ENCODE measurements at regions not wholly inside any gene's neighbourhood (a gene's known extent, or its start where the extent isn't known, plus 50 kb on each side); places are given as distances from the start of the nearest gene placed in this dataset.
"Not testable (repeated sequence)": the region's sequence is repeated elsewhere in the genome, so short reads cannot be mapped to it uniquely, and the experiment has no call there.

DNA sequence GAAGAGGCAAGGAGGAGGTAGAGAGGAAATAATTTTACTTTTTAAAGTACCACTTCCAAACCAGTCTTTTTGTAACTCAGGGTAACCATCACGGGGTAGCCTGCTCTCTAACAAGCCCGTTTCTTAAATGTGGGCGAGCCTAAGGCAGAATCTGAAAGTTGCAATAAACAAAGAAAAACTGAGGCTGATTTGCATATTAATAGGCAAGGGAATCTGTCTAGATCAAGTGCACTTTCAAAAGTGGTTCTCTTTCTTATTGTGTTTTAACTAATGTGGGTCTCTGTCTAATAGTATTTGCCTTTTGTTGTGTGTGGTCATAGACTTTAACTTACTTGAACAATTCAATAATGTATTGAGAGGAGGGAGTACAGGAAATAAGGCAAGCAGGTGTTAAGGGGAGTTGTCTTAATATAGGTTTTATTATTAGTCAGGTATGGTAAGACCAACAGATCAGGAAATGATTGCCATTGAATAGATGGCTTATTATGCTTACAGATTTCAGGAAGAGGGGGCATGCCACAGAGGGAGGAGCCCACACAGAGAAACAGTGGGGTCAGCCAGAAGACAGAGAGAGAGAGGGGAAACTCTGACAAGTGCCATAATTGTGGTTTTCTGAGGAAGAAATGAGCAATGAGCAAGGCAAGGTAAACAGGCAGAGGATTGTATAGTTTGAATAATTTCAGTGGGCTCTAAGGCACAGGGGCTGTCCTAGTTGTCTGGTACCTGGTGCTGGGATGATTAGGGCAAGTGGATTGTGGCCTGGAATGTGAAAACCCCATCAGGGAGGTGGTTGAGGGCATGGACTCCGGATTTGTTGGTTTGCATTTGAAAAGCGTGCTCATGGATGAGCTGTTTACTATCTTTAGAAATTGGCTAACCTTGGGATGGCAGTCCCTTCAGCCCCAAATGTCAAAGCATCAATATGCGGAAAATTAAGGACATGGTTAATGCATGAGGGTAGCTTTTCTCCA lies 237.2 kb downstream of the TOX3 start:
- no peak overlapping the region for H2AFZ ChIP-seq (ENCODE audit: low read length, unreplicated experiment)
- H3K36me3 ChIP-seq (ENCODE audit: insufficient read depth, low read length), result no peaks in the 10 kb centered on the region

DNA sequence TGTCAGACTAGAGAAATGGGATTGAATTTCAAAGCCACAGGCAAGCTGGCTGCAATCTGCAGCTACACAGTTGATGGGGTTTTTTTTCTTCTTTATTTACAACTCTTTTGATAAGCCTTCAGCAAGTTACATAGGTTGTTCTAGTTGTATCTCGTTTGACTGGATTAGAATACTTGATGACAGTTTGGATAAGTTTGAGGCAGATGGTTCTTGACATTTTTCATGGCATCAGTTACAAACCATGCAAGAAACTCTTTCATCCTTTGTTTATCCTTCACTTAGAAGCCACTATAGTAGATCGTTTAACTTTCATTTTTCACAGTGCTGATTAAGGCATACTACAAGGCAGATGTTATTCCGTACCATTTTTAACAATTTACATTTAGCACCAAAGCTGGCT lies 238.9 kb downstream of the TOX3 start:
- no peaks in the 10 kb centered on the region for H3K36me3 ChIP-seq (ENCODE audit: insufficient read depth, low read length)
- H2AFZ ChIP-seq (ENCODE audit: low read length, unreplicated experiment), result no peak overlapping the region
- H3K27me3 ChIP-seq (ENCODE audit: insufficient read depth, low read length), result no peaks in the 10 kb centered on the region
- no peaks in the 10 kb centered on the region for H3K79me2 ChIP-seq (ENCODE audit: control insufficient read depth, insufficient read depth, low read length, unreplicated experiment)
- no peaks in the 10 kb centered on the region for H3K4me1 ChIP-seq (ENCODE audit: control insufficient read depth, insufficient read depth, low read length, unreplicated experiment)
- H3K27ac ChIP-seq (ENCODE audit: low read depth, low read length), result no peak overlapping the region
- no peak overlapping the region for H3K4me3 ChIP-seq (ENCODE audit: low read depth, low read length)

More for the DNA sequence above, 237.2 kb downstream of the TOX3 start:
- Histone ChIP-seq H3K27me3 (ENCODE audit: insufficient read depth, low read length) (no peaks in the 10 kb centered on the region), H3K27ac (ENCODE audit: low read depth, low read length) (no peak overlapping the region), H3K4me1 (ENCODE audit: control insufficient read depth, insufficient read depth, low read length, unreplicated experiment) (no peaks in the 10 kb centered on the region), H3K79me2 (ENCODE audit: control insufficient read depth, insufficient read depth, low read length, unreplicated experiment) (no peaks in the 10 kb centered on the region), H3K4me3 (ENCODE audit: low read depth, low read length) (no peak overlapping the region)

DNA sequence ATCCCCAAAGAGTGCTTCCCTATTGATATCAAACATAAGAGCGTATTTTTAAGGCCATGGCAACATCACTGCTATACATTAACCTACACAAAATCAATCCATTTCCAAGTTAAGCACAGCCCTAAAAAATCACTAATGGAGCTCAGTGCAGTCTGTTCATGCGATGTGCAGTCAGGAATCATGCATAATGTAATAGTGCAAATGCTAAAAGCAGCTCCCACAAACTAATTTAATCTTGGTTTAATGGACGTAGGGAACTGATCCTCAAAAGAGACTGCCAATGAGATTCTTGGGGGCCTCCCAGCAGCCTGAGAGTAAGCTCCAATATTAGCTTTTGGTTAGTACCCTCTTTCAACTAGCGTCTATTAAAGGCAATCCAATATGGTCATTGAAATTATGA lies 245.9 kb downstream of the TOX3 start:
- H3K79me2 ChIP-seq (ENCODE audit: control insufficient read depth, insufficient read depth, low read length, unreplicated experiment), result no peaks in the 10 kb centered on the region
- H3K27ac ChIP-seq (ENCODE audit: low read depth, low read length), result no peak overlapping the region
- no peak overlapping the region for H2AFZ ChIP-seq (ENCODE audit: low read length, unreplicated experiment)
- no peaks in the 10 kb centered on the region for H3K36me3 ChIP-seq (ENCODE audit: insufficient read depth, low read length)
- H3K4me3 ChIP-seq (ENCODE audit: low read depth, low read length), result no peak overlapping the region
- no peaks in the 10 kb centered on the region for H3K27me3 ChIP-seq (ENCODE audit: insufficient read depth, low read length)
- H3K4me1 ChIP-seq (ENCODE audit: control insufficient read depth, insufficient read depth, low read length, unreplicated experiment), result no peaks in the 10 kb centered on the region

DNA sequence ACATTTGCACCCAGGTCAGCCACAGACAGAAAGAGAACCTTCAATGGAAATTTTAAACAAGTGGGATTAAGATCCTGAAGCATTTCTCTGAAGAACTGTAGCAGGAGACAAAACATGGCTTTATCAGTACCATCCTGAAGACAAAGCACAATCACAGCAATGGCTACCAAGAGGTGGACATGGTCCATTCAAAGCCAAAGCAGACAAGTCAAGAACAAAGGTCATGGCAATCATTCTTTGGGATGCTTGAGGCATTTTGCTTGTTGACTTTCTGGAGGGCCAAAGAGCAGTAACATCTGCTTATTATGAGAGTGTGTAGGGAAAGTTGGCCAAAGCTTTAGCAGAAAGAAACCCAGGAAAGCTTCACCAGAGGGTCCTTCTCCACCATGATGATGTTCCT lies 248.2 kb downstream of the TOX3 start:
- Histone ChIP-seq H3K4me3 (ENCODE audit: low read depth, low read length) (no peak overlapping the region), H3K79me2 (ENCODE audit: control insufficient read depth, insufficient read depth, low read length, unreplicated experiment) (no peaks in the 10 kb centered on the region), H3K36me3 (ENCODE audit: insufficient read depth, low read length) (no peaks in the 10 kb centered on the region), H2AFZ (ENCODE audit: low read length, unreplicated experiment) (no peak overlapping the region), H3K27me3 (ENCODE audit: insufficient read depth, low read length) (no peaks in the 10 kb centered on the region), H3K4me1 (ENCODE audit: control insufficient read depth, insufficient read depth, low read length, unreplicated experiment) (no peaks in the 10 kb centered on the region), H3K27ac (ENCODE audit: low read depth, low read length) (no peak overlapping the region)

DNA sequence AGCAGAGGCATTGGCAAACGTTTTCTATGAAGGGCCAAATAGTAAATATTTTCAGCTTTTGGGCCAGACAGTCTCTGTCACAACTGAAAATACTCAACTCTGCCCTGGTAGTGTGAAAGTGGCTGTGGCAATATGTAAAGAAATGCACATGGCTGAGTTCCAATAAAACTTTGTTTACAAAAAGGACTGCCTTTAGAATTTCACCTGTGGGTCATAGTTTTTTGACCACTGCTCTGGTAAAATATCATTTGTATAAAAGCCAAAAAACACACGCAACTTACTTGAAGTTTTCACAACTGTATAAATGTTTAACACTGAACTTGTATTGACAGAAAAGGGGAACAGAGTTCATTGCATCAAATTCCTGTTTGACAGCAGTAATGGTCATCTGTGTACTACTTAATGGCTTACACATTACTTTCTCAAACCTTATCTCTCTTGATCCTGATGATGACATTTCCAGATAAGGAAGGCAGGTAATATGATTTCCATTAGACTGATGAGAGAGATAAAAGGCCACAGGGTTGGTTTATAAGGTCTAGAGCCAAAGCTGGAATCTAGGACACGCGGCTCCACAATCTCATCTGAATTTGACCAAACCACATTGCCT lies 250.1 kb downstream of the TOX3 start:
- not testable (repeated sequence) for H2AFZ ChIP-seq (ENCODE audit: low read length, unreplicated experiment); H3K27ac ChIP-seq (ENCODE audit: low read depth, low read length); H3K4me3 ChIP-seq (ENCODE audit: low read depth, low read length); H3K27me3 ChIP-seq (ENCODE audit: insufficient read depth, low read length); H3K36me3 ChIP-seq (ENCODE audit: insufficient read depth, low read length); H3K79me2 ChIP-seq (ENCODE audit: control insufficient read depth, insufficient read depth, low read length, unreplicated experiment); H3K4me1 ChIP-seq (ENCODE audit: control insufficient read depth, insufficient read depth, low read length, unreplicated experiment)

DNA sequence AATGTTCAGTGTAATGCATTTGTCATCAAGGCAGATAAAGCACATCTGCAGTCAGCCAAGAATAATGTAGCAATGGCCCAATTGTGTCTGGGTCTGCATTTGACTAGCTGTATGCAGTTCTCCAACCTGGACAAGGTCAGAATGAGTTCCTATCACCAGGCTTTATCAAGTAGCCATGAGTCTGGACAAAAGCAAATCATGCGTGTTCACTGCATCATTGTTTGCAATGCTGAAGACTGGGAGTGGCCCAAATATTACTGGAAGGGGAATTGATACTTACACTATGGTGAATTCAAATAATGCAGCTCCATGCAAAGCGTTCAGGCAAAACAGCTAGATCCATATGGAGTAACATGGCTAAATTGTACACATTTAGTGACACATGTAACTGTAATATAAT lies 250.9 kb downstream of the TOX3 start:
- H3K27ac ChIP-seq (ENCODE audit: low read depth, low read length), result no peak overlapping the region
- H3K36me3 ChIP-seq (ENCODE audit: insufficient read depth, low read length), result no peaks in the 10 kb centered on the region
- H3K4me1 ChIP-seq (ENCODE audit: control insufficient read depth, insufficient read depth, low read length, unreplicated experiment), result no peaks in the 10 kb centered on the region
- no peaks in the 10 kb centered on the region for H3K27me3 ChIP-seq (ENCODE audit: insufficient read depth, low read length)
- H3K79me2 ChIP-seq (ENCODE audit: control insufficient read depth, insufficient read depth, low read length, unreplicated experiment), result no peaks in the 10 kb centered on the region
- no peak overlapping the region for H3K4me3 ChIP-seq (ENCODE audit: low read depth, low read length)
- no peak overlapping the region for H2AFZ ChIP-seq (ENCODE audit: low read length, unreplicated experiment)

DNA sequence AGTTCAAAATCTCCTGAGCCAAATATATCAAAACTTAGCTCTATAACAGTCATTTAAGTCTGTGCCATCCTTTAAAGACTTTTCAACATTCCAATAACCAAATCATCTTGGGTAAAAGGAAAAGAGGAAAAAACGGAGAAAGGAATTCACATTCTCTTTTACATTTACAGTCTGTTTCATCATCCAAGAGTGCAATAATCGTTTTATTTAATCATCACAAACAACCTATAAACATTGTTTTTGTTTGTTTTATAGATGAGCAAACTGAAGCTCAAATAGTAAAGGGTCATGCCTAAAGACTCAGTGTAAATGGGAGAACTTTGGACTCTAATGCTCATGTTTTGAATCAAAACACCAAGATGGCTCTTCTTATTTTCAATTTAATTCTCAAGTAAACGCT lies 252.3 kb downstream of the TOX3 start:
- H3K27ac ChIP-seq (ENCODE audit: low read depth, low read length), result no peak overlapping the region

DNA sequence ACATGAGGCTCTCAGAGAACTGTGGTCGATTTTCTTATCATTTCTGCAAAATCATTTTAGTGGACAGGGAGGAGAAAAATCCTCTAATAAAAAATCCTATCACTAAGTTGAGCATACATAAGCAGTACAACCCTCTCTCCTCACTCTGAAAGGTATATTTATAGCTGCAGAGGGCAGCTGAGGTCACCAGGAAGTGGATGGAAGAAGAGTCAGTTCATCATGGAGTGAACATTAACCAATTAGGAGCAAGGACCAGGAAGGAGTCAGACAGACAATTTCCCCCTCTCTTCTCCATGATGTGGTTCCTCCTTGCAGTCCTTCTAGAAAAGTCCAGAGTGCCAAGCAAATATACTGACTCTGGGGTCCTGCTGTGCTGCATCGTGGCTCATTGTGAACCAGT lies 253.7 kb downstream of the TOX3 start:
- Histone ChIP-seq H3K27ac (ENCODE audit: low read depth, low read length) (no peak overlapping the region), H2AFZ (ENCODE audit: low read length, unreplicated experiment) (no peak overlapping the region), H3K4me1 (ENCODE audit: control insufficient read depth, insufficient read depth, low read length, unreplicated experiment) (no peaks in the 10 kb centered on the region), H3K4me3 (ENCODE audit: low read depth, low read length) (no peak overlapping the region), H3K27me3 (ENCODE audit: insufficient read depth, low read length) (no peaks in the 10 kb centered on the region), H3K36me3 (ENCODE audit: insufficient read depth, low read length) (no peaks in the 10 kb centered on the region), H3K79me2 (ENCODE audit: control insufficient read depth, insufficient read depth, low read length, unreplicated experiment) (no peaks in the 10 kb centered on the region)

More for the DNA sequence above, 252.3 kb downstream of the TOX3 start:
- H2AFZ ChIP-seq (ENCODE audit: low read length, unreplicated experiment), result no peak overlapping the region
- no peaks in the 10 kb centered on the region for H3K36me3 ChIP-seq (ENCODE audit: insufficient read depth, low read length)
- no peak overlapping the region for H3K4me3 ChIP-seq (ENCODE audit: low read depth, low read length)
- H3K79me2 ChIP-seq (ENCODE audit: control insufficient read depth, insufficient read depth, low read length, unreplicated experiment), result no peaks in the 10 kb centered on the region
- H3K4me1 ChIP-seq (ENCODE audit: control insufficient read depth, insufficient read depth, low read length, unreplicated experiment), result no peaks in the 10 kb centered on the region
- no peaks in the 10 kb centered on the region for H3K27me3 ChIP-seq (ENCODE audit: insufficient read depth, low read length)

DNA sequence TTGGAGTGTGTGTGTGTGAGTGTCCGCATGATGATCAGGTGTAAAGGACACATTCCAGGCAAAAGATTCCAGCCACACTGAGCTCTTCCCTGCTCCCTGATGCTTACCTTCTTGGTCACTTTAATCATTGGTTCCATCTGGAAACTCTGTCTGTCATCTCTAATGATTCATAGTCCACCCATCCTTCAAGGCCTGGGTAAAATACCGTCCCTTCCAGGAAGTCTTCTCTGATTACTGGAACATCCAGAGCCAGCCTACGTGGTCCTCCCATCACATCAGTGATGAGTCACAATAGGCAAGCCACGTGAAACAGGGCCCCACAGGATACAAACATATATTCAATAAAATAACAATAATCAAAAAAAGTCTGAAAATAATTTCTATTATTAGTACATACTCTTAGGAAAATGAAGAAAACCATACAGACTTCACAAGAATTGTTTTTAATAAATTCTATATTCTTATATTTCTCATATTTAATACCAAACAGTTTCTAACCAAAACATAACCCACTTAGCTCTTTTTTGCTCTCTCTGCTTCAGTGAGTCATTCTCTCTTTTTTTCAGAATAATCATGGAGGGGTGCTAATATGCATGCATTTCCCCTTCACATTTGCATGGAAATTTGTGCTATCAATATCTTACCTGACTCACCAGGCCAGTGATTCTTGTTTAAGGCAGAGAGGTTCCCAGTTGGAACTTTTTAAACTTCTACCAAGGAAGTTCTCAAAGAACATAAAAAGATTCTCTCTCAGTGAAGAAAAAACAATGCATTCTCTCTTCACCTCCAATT lies 263.2 kb downstream of the TOX3 start:
- no peak overlapping the region for H2AFZ ChIP-seq (ENCODE audit: low read length, unreplicated experiment)

DNA sequence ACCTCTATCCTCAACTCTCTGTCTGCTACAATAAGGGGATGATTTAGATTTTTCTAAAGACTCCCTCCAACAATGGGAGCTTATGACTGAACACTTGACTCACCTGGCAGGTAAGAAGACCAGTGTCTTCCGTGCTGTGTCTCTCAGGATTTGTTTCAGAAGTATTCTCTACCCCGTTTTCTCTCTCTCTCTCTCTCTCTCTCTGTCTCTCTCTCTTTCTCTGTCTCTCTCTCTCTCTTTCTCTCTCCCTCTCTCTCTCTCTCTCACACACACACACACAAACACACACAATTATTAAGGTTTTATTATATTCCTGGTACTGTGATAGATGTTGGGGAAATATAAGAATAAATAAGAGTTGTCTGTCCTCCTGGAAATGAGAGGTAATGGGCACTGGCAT lies 263.9 kb downstream of the TOX3 start:
- H3K27ac ChIP-seq (ENCODE audit: low read depth, low read length), result no peak overlapping the region
- no peaks in the 10 kb centered on the region for H3K36me3 ChIP-seq (ENCODE audit: insufficient read depth, low read length)
- no peaks in the 10 kb centered on the region for H3K4me1 ChIP-seq (ENCODE audit: control insufficient read depth, insufficient read depth, low read length, unreplicated experiment)
- H2AFZ ChIP-seq (ENCODE audit: low read length, unreplicated experiment), result no peak overlapping the region
- H3K79me2 ChIP-seq (ENCODE audit: control insufficient read depth, insufficient read depth, low read length, unreplicated experiment), result no peaks in the 10 kb centered on the region
- no peaks in the 10 kb centered on the region for H3K27me3 ChIP-seq (ENCODE audit: insufficient read depth, low read length)
- H3K4me3 ChIP-seq (ENCODE audit: low read depth, low read length), result no peak overlapping the region

More for the DNA sequence above, 263.2 kb downstream of the TOX3 start:
- H3K79me2 ChIP-seq (ENCODE audit: control insufficient read depth, insufficient read depth, low read length, unreplicated experiment), result no peaks in the 10 kb centered on the region
- H3K27ac ChIP-seq (ENCODE audit: low read depth, low read length), result no peak overlapping the region
- H3K36me3 ChIP-seq (ENCODE audit: insufficient read depth, low read length), result no peaks in the 10 kb centered on the region
- no peaks in the 10 kb centered on the region for H3K4me1 ChIP-seq (ENCODE audit: control insufficient read depth, insufficient read depth, low read length, unreplicated experiment)
- no peaks in the 10 kb centered on the region for H3K27me3 ChIP-seq (ENCODE audit: insufficient read depth, low read length)
- H3K4me3 ChIP-seq (ENCODE audit: low read depth, low read length), result no peak overlapping the region
